HepG2 (cell line): ENCODE measurements at regions not wholly inside any gene's neighbourhood (a gene's known extent, or its start where the extent isn't known, plus 50 kb on each side); places are given as distances from the start of the nearest gene placed in this dataset.

Experiments
- ATAC-seq: fragments of 200-7000 bp; cut with Tn5 transposase; 3 replicates; pipeline ENCODE4 v1.9.1; 2020; ENCODE audit warnings: mild to moderate bottlenecking, moderate library complexity
- BruUV-seq: library from RNA; stranded (reverse); fragments of 400-500 nt; replicated peaks from 2 replicates; lab custom pipeline; 2021; lab: Mats Ljungman, UMichigan
- CTCF ChIA-PET: fragments of 300-600 bp; formaldehyde crosslinking; extraction: SDS; loops from one replicate; lab custom pipeline; 2021; ENCODE audit warnings: low total read pairs, inconsistent platforms, low intra/inter-chr PET ratio; lab: Yijun Ruan, JAX
- POLR2A ChIA-PET: fragments of 350-600 bp; sonication (Branson Sonifier 250); formaldehyde crosslinking; loops from one replicate; lab custom pipeline; 2020; ENCODE audit warnings: antibody characterized with exemption, inconsistent platforms; lab: Yijun Ruan, JAX
- DNase-seq: peaks from one replicate; pipeline ENCODE4 v3.0.0-alpha.2; 2015; ENCODE audit warnings: low spot score
- FAIRE-seq: peaks from 3 replicates; lab custom pipeline; 2011; peaks lifted over from hg19 to GRCh38; lab: Jason Lieb, UNC
- H2AFZ ChIP-seq: one replicate; pipeline ENCODE4 v1.6.1; 2011; ENCODE audit warnings: low read length, inconsistent platforms
- H3K27ac ChIP-seq: fragments of 300-600 bp; 3 replicates; pipeline ENCODE4 v1.8.0; 2011; ENCODE audit warnings: mixed run types, mild to moderate bottlenecking, mixed read lengths, low read length, inconsistent platforms; ENCODE audit not compliant: insufficient read depth; ENCODE audit errors: extremely low read length
- H3K27me3 ChIP-seq, 2 experiments: fragments of 200-600 bp in 1 of 2; 2 replicates in 1 of 2; 3 replicates in 1 of 2; pipeline versions ENCODE4 v1.6.0 to v1.8.0; 2011; ENCODE audit warnings: low read length in 2 of 2, mild to moderate bottlenecking in 2 of 2, moderate library complexity in 2 of 2, inconsistent platforms in 1 of 2; ENCODE audit not compliant: insufficient read depth in 2 of 2, control insufficient read depth in 1 of 2
- H3K36me3 ChIP-seq, 2 experiments: fragments of 200-600 bp in 1 of 2; replicated peaks in 1 of 2; 2 replicates in 1 of 2; 3 replicates in 1 of 2; pipeline versions ENCODE4 v1.5.1 to v1.8.0; 2011; ENCODE audit warnings: low read length in 2 of 2, inconsistent platforms in 1 of 2; ENCODE audit not compliant: insufficient read depth in 2 of 2, control insufficient read depth in 1 of 2
- H3K4me1 ChIP-seq: 2 replicates; pipeline ENCODE4 v1.5.1; 2012; ENCODE audit warnings: low read length, inconsistent platforms; ENCODE audit not compliant: insufficient read depth
- H3K4me2 ChIP-seq: 2 replicates; pipeline ENCODE4 v1.6.0; 2011; ENCODE audit warnings: low read depth, low read length, inconsistent platforms
- H3K4me3 ChIP-seq, 3 experiments: fragments of 200-600 bp in 1 of 3; sonication (generic), shearing (Covaris generic) in 1 of 3; replicated peaks in 1 of 3; 2 replicates each; pipeline ENCODE4 v1.5.1; 2011 to 2016; ENCODE audit warnings: low read length in 3 of 3, inconsistent platforms in 2 of 3, low read depth in 2 of 3, mild to moderate bottlenecking in 2 of 3, control low read depth in 1 of 3, mixed read lengths in 1 of 3; ENCODE audit not compliant: insufficient read depth in 1 of 3
- H3K79me2 ChIP-seq: one replicate; pipeline ENCODE4 v1.6.1; 2011; ENCODE audit warnings: low read length, inconsistent platforms; ENCODE audit not compliant: insufficient read depth
- H3K9ac ChIP-seq: 2 replicates; pipeline ENCODE4 v1.6.0; 2011; ENCODE audit warnings: mild to moderate bottlenecking, low read depth, low read length, inconsistent platforms; ENCODE audit not compliant: insufficient read depth
- H3K9me3 ChIP-seq: 2 replicates; pipeline ENCODE4 v1.5.1; 2012; ENCODE audit warnings: mild to moderate bottlenecking, low read length
- H4K20me1 ChIP-seq: 2 replicates; pipeline ENCODE4 v1.6.0; 2011; ENCODE audit warnings: inconsistent platforms, mild to moderate bottlenecking, low read length, moderate library complexity; ENCODE audit not compliant: insufficient read depth
- AGO1 ChIP-seq: fragments of 200-400 bp; formaldehyde crosslinking; IDR thresholded peaks from 2 replicates; pipeline ENCODE4 v1.6.1; 2017; ENCODE audit warnings: mild to moderate bottlenecking, low read depth, low read length, moderate library complexity; ENCODE audit not compliant: poor library complexity, severe bottlenecking
- ATM ChIP-seq: fragments of 450-650 bp; IDR thresholded peaks from 2 replicates; pipeline ENCODE4 v1.7.1; 2017; ENCODE audit warnings: mild to moderate bottlenecking, borderline replicate concordance
- GABPA ChIP-seq, 2 experiments: IDR thresholded peaks; 2 replicates each; pipeline ENCODE4 v1.6.1; 2011 to 2016; ENCODE audit warnings: low read depth in 2 of 2, low read length in 1 of 2, missing biosample characterization in 1 of 2, missing genetic modification characterization in 1 of 2
- ISX ChIP-seq: sonication (generic); formaldehyde crosslinking; conservative IDR thresholded peaks from 2 replicates; pipeline ENCODE4 v1.5.0; 2020; ENCODE audit warnings: missing genetic modification reagents
- RORA ChIP-seq: sonication (generic); formaldehyde crosslinking; IDR thresholded peaks from 2 replicates; pipeline ENCODE4 v1.5.0; 2020; ENCODE audit warnings: mild to moderate bottlenecking, missing genetic modification reagents, moderate library complexity
- RXRA ChIP-seq: sonication (generic); formaldehyde crosslinking; IDR thresholded peaks from 2 replicates; pipeline ENCODE4 v1.5.1; 2020; ENCODE audit warnings: missing genetic modification reagents
- SRSF4 ChIP-seq: fragments of 200-400 bp; formaldehyde crosslinking; IDR thresholded peaks from one replicate; pipeline ENCODE4 v1.6.1; 2018; ENCODE audit warnings: mild to moderate bottlenecking, low read depth, low read length, moderate library complexity; ENCODE audit not compliant: poor library complexity, severe bottlenecking
- THAP11 ChIP-seq: IDR thresholded peaks from 2 replicates; pipeline ENCODE4 v1.6.1; 2016; ENCODE audit warnings: missing biosample characterization, missing genetic modification reagents
- YEATS2 ChIP-seq: sonication (generic); formaldehyde crosslinking; IDR thresholded peaks from 2 replicates; pipeline ENCODE4 v1.4.0; 2020; ENCODE audit warnings: missing genetic modification reagents, borderline replicate concordance
- ZBTB20 ChIP-seq: sonication (generic); formaldehyde crosslinking; IDR thresholded peaks from 2 replicates; pipeline ENCODE4 v1.8.1; 2023; ENCODE audit warnings: missing genetic modification reagents, low read depth, mild to moderate bottlenecking, borderline replicate concordance
- ZKSCAN8 ChIP-seq: IDR thresholded peaks from 2 replicates; pipeline ENCODE4 v1.6.1; 2016; ENCODE audit warnings: borderline replicate concordance, missing genetic modification reagents, missing compliant biosample characterization
- ZMAT3 ChIP-seq: sonication (generic); formaldehyde crosslinking; conservative IDR thresholded peaks from 2 replicates; pipeline ENCODE4 v1.7.0; 2021; ENCODE audit warnings: missing genetic modification reagents
- ZNF446 ChIP-seq: sonication (generic); formaldehyde crosslinking; IDR thresholded peaks from 2 replicates; pipeline ENCODE4 v1.5.0; 2020; ENCODE audit warnings: mild to moderate bottlenecking, missing genetic modification reagents
- ZNF543 ChIP-seq: sonication (generic); formaldehyde crosslinking; IDR thresholded peaks from 2 replicates; pipeline ENCODE4 v1.4.0; 2020; ENCODE audit warnings: mild to moderate bottlenecking, missing genetic modification reagents
- ZNF616 ChIP-seq: sonication (generic); formaldehyde crosslinking; IDR thresholded peaks from 2 replicates; pipeline ENCODE4 v1.5.0; 2020; ENCODE audit warnings: low read depth, mild to moderate bottlenecking, missing genetic modification reagents
- ZNF761 ChIP-seq: sonication (generic); formaldehyde crosslinking; conservative IDR thresholded peaks from 2 replicates; pipeline ENCODE4 v1.4.0; 2020; ENCODE audit warnings: mild to moderate bottlenecking, missing genetic modification reagents
- ZNF792 ChIP-seq: IDR thresholded peaks from 2 replicates; pipeline ENCODE4 v1.6.1; 2016
- WGBS: methylation state at CpG from one replicate; pipeline ENCODE4 v1.1.6; 2017; ENCODE audit warnings: low lambda C conversion rate; 5-methylcytosine and 5-hydroxymethylcytosine counted together
- in situ Hi-C: cut with HindIII; loops from 2 replicates; pipeline ENCODE4 v1.10.0; 2017; ENCODE audit warnings: low pct_unique_long_range_greater_than_20kb; ENCODE audit not compliant: extremely low pct_ligation_motif_present
- intact Hi-C: fragments of 100-400 bp; cut with micrococcal nuclease; formaldehyde crosslinking; loops from one replicate; pipeline ENCODE4 v1.10.0; 2022; ENCODE audit not compliant: unreplicated experiment
- TF ChIP-seq, protein P1 (sequence below): sonication (generic); formaldehyde crosslinking; conservative IDR thresholded peaks from 2 replicates; pipeline ENCODE4 v1.8.1; 2023; ENCODE audit warnings: missing genetic modification reagents
- TF ChIP-seq, protein P2 (sequence below): sonication (generic); formaldehyde crosslinking; IDR thresholded peaks from 2 replicates; pipeline ENCODE4 v1.4.0; 2020; ENCODE audit warnings: missing genetic modification reagents, borderline replicate concordance

DNA sequence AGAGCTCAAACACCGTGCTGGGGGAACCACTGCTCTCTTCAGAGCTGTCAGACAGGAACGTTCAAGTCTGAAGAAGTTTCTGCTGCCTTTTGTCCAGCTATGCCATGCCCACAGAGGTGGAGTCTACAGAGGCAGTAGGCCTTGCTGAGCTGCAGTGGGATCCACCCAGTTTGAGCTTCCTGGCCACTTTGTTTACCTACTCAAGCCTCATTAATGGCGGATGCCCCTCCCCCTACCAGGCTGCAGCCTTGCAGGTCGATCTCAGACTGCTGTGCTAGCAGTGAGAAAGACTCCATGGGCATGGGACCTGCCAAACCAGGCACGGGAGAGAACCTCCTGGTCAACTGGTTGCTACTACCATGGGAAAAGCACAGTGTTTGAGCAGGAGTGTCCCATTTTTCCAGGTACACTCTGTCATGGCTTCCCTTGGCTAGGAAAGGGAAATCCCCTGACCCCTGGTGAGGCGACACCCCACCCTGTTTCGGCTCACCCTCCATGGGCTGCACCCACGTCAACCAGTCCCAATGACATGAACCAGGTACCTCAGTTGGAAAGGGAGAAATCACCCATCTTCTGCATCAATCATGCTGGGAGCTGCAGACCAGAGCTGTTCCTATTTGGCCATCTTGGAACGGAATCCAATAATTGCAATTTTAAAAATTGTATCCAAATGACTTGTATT is 246.9 kb upstream of the ADAMTS16 start:
- H3K79me2 ChIP-seq, result no peaks in the 10 kb centered on the region
- intact Hi-C loops, result no loop called here
- in situ Hi-C loops, result no loop called here
- H2AFZ ChIP-seq, result no peak overlapping the region
- peaks cover 0 to 3% of the 10 kb centered on the region in 2 experiments; a peak in 1 of 5 replicates for H3K27me3 ChIP-seq
- H3K4me1 ChIP-seq, result no peaks in the 10 kb centered on the region
- H3K9ac ChIP-seq, result no peak overlapping the region
- ChIA-PET CTCF (no interaction called here), POLR2A (no interaction called here)
- no peak for DNase-seq
- no peak overlapping the region for H3K4me2 ChIP-seq
- FAIRE-seq, result no peak
- no peaks in the 10 kb centered on the region for H3K9me3 ChIP-seq
- H3K4me3 ChIP-seq, result no peak overlapping the region
- H4K20me1 ChIP-seq, result no peaks in the 10 kb centered on the region
- no peak overlapping the region for H3K27ac ChIP-seq
- under 1% methylated on average over 5 of the region's 9 CpGs for WGBS
- H3K36me3 ChIP-seq, result no peaks in the 10 kb centered on the region
- BruUV-seq, result no TSS peak
- TF ChIP-seq GABPA (IDR thresholded peaks at IDR 0.05; ENCODE audit: low read depth, low read length) (no peak), GABPA (CRISPR knock-in tag; IDR thresholded peaks at IDR 0.05; ENCODE audit: low read depth) (no peak), ISX (CRISPR knock-in tag) (no peak), ATM (no peak), THAP11 (CRISPR knock-in tag) (no peak), ZNF543 (CRISPR knock-in tag) (no peak), ZNF761 (no peak), ZNF792 (CRISPR knock-in tag) (no peak), AGO1 (no peak), RORA (no peak), YEATS2 (CRISPR knock-in tag) (no peak), RXRA (CRISPR knock-in tag) (no peak), ZNF616 (CRISPR knock-in tag) (no peak), ZKSCAN8 (CRISPR knock-in tag) (no peak), ZMAT3 (no peak), ZBTB20 (CRISPR knock-in tag) (no peak), SRSF4 (no peak), ZNF446 (CRISPR knock-in tag) (no peak)
- TF ChIP-seq, protein P1, sequence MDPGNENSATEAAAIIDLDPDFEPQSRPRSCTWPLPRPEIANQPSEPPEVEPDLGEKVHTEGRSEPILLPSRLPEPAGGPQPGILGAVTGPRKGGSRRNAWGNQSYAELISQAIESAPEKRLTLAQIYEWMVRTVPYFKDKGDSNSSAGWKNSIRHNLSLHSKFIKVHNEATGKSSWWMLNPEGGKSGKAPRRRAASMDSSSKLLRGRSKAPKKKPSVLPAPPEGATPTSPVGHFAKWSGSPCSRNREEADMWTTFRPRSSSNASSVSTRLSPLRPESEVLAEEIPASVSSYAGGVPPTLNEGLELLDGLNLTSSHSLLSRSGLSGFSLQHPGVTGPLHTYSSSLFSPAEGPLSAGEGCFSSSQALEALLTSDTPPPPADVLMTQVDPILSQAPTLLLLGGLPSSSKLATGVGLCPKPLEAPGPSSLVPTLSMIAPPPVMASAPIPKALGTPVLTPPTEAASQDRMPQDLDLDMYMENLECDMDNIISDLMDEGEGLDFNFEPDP, result no peak
- TF ChIP-seq, protein P2, sequence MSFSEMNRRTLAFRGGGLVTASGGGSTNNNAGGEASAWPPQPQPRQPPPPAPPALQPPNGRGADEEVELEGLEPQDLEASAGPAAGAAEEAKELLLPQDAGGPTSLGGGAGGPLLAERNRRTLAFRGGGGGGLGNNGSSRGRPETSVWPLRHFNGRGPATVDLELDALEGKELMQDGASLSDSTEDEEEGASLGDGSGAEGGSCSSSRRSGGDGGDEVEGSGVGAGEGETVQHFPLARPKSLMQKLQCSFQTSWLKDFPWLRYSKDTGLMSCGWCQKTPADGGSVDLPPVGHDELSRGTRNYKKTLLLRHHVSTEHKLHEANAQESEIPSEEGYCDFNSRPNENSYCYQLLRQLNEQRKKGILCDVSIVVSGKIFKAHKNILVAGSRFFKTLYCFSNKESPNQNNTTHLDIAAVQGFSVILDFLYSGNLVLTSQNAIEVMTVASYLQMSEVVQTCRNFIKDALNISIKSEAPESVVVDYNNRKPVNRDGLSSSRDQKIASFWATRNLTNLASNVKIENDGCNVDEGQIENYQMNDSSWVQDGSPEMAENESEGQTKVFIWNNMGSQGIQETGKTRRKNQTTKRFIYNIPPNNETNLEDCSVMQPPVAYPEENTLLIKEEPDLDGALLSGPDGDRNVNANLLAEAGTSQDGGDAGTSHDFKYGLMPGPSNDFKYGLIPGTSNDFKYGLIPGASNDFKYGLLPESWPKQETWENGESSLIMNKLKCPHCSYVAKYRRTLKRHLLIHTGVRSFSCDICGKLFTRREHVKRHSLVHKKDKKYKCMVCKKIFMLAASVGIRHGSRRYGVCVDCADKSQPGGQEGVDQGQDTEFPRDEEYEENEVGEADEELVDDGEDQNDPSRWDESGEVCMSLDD, result no peak
- TF ChIP-seq, all 625 proteins: peak for 0
- no peak for ATAC-seq
